GM18505 (cell line): ENCODE measurements at regions not wholly inside any gene's neighbourhood (a gene's known extent, or its start where the extent isn't known, plus 50 kb on each side); places are given as distances from the start of the nearest gene placed in this dataset.
"Not testable (repeated sequence)": the region's sequence is repeated elsewhere in the genome, so short reads cannot be mapped to it uniquely, and the experiment has no call there.

Experiments
- ATAC-seq: cut with Tn5 transposase; IDR thresholded peaks from one replicate; pipeline ENCODE4 v1.9.1; 2021; ENCODE audit not compliant: unreplicated experiment
- POLR2A ChIP-seq: IDR thresholded peaks from 4 replicates; pipeline ENCODE4 v1.6.1; 2011; ENCODE audit warnings: borderline replicate concordance; ENCODE audit not compliant: insufficient read depth, insufficient read length; ENCODE audit errors: extremely low read depth

DNA sequence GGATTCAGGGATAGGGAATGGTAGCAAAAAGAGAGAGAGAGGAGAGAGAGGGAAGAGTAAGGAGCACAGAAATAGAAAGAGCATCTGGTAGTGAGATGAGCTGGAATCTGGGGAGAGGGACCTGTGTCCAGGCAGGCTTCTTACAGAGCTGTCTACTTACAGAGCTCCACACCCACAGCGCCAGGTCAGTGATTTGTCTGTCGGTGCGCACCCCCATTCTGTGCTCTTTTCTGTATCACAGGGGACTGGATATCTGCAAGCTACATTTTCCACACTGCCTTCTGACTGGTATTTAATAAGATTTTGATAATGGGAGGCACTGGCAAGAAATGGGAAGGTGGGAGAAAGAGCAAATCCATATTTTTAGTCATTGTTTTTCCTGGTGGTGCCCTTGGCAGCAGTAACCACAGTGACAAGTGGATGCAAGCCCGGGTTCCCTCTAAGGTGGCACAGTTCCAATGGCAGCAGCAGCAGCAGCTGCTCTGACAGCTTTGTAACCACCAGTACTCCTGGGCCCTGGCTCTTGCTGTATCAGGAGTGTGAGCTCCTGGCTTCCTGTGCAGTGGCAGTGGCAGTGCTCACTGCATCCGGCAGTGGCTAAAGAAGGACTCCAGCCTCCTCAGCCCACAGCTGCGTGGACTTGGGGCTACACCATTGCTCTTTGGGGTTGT lies 300.5 kb downstream of the TRIML1 start:
- ATAC-seq: no peak
- TF ChIP-seq POLR2A: no peak

DNA sequence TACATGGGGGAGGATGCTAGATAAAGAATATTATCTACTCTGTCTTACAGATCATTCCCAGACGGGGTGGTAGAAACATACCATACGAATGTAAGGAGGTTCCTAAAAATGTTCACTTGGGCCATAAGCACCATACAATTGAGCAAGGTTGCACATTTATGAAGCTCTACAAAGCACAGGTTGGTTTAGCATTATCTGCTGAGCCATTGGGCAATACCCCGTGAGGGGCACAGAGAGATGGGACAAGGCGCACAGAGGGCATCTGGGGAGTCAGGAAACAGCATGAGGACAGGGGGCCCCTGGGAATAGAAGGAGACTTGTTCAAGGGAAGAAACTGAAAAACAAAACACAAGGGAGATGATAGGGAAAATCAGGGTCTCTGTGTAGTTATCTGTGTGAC lies 305.3 kb downstream of the TRIML1 start:
- TF ChIP-seq POLR2A: no peak

DNA sequence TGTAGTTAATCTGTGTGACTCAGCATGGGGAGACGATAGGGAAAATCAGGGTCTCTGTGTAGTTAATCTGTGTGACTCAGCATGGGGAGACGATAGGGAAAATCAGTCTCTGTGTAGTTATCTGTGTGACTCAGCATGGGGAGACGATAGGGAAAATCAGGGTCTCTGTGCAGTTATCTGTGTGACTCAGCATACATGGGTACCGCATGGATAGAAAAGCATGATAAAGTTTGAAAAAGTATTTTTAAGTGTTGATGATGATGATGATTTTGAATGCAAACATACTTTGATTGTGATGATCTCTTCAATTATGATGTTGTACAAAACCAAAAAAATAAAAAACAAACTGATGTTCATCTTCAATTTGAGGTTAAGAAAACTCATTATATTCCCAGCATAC lies 309.8 kb downstream of the TRIML1 start:
- not testable (repeated sequence) for ATAC-seq

More for the DNA sequence above, 305.3 kb downstream of the TRIML1 start:
- ATAC-seq: no peak

DNA sequence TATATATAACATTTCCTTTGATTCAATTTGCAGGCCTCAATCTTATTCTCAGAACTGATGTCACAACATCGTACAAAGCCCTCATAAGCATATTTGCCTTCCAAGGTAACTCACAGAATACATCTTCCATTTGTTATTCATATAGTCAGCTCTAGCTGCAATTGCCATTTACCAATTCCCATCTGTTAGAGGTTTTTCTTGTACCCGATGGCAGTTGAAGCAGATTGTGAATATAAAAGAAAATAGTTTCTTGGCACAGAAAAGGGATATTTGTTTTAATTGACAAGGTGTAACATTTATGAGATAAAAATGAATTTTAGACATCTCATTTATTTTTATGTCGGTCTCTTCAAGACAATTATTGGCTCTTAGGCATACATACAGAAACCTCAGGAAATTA lies 311.3 kb downstream of the TRIML1 start:
- no peak for TF ChIP-seq POLR2A

DNA sequence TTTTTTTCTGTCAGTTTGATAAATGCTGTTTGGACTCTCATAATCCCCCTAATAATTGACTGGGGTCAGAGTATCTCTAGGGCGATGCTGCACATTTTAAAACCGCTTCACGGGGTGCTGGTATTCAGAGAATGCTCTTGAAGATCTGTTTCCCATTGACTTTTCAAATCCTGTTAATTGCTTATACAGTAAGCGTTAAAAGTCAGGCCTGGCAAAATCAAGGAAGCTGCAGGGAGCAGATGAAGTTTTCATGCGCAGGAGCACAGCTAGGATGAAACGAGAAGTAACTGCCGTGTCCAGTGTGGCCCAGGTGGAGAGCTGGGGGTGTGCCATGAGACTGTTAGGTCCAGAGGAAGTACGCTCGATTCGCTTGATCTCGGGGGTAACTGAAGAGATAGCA lies 312.9 kb downstream of the TRIML1 start:
- TF ChIP-seq POLR2A: no peak
- no peak for ATAC-seq

More for the DNA sequence above, 311.3 kb downstream of the TRIML1 start:
- no peak for ATAC-seq

GRCh38 chr4:188454575-188454974 lies 315.3 kb downstream of the TRIML1 start:
- no peak for ATAC-seq
- no peak for TF ChIP-seq POLR2A

GRCh38 chr4:188455062-188455752 lies 316.0 kb downstream of the TRIML1 start:
- no peak for ATAC-seq
- no peak for TF ChIP-seq POLR2A

- no peak for TF ChIP-seq POLR2A
- no peak for ATAC-seq
Measured at GRCh38 chr4:188459381-188459780, 320.1 kb downstream of the TRIML1 start.

- TF ChIP-seq POLR2A: no peak
- ATAC-seq: no peak
Measured at GRCh38 chr4:188463909-188464308, 324.7 kb downstream of the TRIML1 start.

DNA sequence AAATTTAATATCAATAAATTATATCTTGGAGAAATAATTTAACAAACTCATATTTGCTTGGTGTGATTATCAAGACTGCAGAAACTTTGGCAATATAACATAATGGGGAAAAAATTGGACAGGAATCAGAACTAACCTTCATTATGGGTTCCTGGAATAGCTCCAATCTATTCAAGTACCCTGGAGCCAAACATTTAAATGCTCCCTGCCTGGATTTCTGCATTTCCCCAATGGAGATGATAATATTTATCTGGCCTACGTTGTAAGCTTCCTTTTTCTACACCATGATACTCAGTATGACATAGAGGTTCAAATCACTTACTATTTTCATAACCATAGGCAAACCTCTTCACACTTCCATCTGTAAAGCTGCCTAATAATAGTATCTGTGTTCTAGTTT lies 326.8 kb downstream of the TRIML1 start:
- no peak for TF ChIP-seq POLR2A
- no peak for ATAC-seq

GRCh38 chr4:188484256-188484655 lies 345.0 kb downstream of the TRIML1 start:
- no peak for TF ChIP-seq POLR2A
- no peak for ATAC-seq

DNA sequence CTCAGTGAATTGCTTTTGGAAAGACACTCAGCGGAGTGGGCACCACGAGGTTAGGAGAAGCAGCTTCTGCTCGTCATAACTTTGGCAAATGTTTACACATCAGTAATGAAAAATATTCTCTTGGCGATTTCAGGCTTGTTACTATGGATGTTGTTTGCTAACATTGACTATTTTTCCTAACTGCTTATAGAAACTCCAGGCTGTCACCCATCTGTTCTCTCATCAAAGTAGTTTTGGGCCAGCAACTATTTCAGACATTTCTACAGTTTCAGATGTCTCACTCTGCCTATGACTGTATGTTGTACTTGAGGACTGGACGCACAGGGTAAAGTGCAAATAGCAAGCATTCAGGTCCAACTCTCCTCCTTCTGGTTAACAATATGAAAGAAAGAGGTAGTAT lies 346.7 kb downstream of the TRIML1 start:
- ATAC-seq: no peak
- no peak for TF ChIP-seq POLR2A

GRCh38 chr4:188492886-188493285 lies 353.6 kb downstream of the TRIML1 start:
- no peak for ATAC-seq
- no peak for TF ChIP-seq POLR2A

- ATAC-seq: no peak
- TF ChIP-seq POLR2A: no peak
Measured at GRCh38 chr4:188495169-188495568, 355.9 kb downstream of the TRIML1 start.

GRCh38 chr4:188511431-188511830 lies 372.2 kb downstream of the TRIML1 start:
- TF ChIP-seq POLR2A: no peak
- no peak for ATAC-seq

GRCh38 chr4:188532751-188533150 lies 393.5 kb downstream of the TRIML1 start:
- ATAC-seq: no peak
- TF ChIP-seq POLR2A: no peak
